Inflammatory macrophage treated with lipopolysaccharide for 4 hours (primary cell): ENCODE measurements at regions not wholly inside any gene's neighbourhood (a gene's known extent, or its start where the extent isn't known, plus 50 kb on each side); places are given as distances from the start of the nearest gene placed in this dataset.

Experiments
- DNase-seq: peaks from one replicate; pipeline ENCODE4 v3.0.0-alpha.2; 2020

DNA sequence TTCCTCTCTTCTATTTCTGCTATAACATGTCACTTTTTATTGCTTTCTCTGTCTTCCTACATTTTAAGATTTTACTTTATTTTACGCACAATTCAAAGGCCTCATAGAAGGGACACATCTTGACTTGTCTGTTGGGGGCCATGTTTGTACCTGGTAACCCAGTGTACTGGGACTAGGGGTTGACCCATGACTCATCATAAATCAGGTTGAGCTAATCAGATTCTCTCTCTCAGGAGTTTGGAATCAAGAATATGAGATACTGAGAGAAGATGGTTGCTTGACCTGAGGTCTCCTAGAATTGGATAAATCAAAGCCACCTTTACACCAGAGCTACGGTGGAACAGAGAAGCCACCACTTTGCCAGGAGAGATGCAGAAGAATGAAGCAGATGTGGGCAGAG is 153.0 kb downstream of the UXS1 start:
- DNase-seq, result no peak

DNA sequence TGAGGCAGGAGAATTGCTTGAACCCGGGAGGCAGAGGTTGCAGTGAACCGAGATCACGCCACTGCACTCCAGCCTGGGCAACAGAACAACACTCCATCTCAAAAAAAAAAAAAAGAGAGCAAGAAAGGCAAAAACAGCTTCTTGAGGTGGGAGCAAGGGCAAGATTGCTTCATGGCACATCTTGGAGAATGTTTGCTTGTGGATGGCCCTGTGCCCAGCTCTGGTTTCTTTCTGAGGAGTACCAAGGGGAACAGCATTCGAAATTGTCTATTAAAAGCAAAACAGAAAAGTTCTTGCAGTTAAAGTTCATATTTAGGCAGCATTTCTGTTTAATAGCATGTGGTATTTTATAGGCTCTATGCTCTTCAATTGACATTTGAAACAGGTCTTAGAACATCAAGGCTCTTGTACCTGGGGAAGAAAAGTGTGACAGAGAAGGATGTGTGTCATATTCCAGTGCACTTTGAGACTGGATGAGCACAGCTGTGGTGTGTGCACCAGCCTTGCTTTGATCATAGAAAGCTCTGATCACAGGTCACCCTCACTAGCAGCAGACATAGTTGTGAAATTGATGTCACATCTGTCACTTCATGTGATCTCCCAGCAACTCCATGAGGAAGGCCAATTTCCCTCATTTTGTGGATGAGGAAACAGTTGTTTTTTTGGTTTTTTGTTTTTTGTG is 154.3 kb downstream of the UXS1 start:
- DNase-seq, result no peak

DNA sequence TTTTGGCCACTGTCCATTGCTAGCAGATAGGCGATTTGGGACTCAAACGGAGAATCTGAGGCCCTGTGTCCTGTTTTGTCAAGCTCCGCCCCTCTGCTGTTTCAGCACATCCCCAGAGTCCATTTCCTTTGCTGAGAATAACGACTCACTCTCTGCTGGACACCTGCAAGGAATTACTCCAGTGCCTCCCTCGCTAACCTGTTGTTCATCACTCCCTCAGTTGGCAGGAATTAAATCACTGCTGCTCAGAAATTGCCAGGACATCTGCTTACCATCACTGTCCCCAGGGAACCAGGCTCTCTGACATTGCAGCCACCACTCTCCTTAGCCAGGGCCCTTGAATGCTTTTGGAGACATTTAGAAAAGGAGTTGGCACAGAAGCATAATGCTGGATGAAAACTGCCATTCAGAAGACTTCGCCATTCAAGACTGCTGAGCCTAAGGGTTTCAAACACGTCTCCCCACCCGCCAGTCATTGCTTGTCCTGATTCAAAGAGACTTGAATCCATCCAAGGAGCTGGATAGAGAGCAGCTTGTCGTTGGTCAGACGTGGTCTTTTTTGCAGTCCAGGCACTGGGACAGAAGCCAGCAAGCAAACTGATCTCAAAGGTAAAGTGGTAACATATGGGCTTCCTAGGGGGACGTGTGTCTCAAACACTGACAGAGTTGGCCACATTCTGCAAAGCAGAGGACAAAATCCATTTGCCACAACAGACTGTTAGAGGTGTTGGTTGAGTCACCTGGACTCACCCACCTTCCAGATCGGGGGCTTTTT is 155.3 kb downstream of the UXS1 start:
- no peak for DNase-seq

DNA sequence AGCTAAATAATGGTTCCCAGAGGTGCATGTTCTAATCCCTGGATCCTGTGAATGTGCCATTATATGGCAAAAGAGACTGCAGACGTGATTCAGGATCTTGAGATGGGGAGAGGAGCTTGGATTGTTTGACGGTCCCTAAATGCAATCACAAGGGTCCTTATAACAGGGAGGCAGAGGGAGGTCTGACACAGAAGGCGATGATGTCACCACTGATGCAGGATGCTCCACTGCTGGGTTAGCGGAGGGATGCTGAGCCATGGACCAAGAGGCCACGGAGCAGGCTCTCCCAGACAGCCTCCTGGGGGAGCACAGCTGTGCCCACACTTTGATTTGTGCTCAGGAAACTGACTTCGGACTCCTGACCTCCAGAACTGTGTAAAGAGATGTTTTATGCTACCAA is 156.2 kb downstream of the UXS1 start:
- DNase-seq, result no peak

DNA sequence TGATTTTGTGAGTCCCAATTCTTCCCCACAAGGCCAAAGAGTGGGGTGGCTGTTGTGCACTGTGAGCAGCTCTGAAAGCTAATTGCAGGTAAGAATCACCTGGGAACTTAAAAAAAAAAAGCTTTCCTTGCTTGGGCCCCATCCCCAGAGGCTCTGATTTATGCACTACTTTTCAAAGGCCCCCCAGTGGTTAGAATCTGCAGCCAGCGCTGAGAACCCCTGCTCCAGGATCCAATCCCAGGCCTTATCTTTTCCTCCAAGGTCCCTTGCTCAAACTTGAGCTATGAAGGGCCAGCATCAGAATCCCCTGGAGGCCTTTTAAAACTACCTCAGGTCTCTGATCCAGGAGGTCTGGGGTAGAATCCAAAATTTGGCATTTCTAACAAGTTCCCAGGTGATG is 156.8 kb downstream of the UXS1 start:
- DNase-seq, result no peak

DNA sequence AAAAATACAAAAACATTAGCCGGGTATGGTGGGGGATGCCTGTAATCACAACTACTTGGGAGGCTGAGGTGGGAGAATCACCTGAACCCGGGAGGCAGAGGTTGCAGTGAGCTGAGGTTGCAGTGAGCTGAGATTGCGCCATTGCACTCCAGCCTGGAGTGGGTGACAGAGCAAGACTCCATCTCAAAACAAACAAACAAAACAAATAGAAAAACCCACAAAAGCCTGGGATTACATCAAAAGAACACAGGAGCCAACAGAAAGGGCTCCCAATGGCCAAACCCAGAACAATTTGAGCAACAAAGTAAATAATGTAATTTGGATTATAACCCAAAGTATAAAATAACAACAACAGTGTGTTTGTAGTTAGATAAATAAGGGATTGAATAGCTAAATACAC is 159.8 kb downstream of the UXS1 start:
- no peak for DNase-seq

DNA sequence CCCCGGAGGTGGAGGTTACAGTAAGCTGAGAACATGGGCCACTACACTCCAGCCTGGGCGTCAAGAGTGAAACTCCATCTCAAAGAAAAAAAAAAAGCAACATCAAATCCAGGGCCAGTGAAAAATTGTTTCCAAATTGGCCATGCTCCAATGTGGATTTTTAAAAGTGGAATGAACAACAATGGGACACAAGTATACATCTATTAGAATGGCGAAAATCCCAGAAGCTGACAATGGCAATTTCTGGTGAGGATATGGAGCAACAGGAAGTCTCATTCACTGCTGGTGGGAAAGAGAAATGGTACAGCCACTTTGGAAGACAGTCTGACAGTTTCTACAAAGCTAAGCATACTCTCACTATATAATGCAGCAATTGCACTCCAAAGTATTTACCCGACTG is 161.4 kb downstream of the UXS1 start:
- no peak for DNase-seq

DNA sequence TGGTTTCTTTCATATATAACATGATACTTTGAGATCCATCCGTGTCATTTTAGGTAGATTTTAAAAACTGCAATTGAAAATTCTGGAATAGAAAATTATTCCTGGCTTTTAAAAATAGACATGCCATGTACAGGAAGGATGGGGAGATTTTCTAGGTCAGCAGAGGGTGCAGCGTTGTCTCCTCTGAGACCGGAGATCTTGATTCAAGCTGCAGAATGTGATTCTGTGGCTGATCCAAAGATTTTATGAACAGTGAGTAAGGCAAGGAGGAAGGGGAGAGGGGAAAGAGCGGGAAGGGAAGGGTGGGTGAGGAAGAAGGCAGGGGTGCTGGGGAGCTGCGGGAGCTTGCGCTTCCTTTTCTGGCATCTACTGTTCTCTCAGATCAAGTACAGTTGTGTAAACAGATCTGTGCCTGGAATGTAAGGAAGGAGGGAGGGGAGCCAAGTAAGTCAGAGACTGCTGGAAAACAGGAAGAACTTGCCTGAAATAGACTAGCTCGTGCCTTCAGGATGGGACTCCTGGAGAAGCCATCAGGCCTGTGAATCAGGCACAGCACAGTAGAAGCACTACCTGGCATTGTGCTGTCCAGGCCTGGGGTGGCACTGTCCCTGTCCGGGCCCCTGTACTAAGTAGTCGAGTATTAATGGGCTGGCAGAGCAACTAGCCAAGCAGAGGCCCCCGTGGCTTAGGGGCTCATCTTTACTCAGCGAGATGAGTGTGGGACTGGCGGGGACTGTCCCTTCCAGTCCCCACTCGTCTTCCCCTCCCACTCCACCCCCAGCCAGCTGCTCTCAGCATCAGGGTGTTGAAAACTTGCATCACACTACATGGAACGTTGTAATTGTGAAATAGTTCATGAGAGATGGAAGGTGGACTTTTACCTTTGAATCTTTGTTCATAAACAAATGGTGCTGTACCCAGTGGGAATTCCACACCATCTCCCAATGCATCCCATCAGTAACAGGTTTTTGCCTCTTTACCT is 163.5 kb downstream of the UXS1 start:
- DNase-seq, result peak; percentile 66

DNA sequence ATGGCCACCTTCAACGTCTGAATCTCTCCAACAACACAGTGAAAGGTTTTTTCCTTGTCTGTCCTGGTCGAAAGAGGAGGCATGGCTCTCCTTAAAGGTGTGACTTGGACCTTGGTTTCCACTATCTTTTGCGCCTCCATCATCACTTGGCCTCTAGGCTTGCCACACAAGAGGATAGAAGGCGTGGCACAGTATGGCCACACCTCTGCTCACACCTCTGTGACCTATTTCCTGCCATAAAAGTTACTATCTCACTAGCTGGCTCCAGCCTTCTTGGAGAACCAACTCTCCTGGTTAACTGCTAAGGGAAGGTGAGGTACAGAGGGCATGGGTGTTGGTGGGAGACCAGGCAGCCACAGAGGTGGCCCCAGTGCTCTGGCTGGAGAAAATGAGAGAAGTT is 165.9 kb downstream of the UXS1 start:
- DNase-seq, result no peak

DNA sequence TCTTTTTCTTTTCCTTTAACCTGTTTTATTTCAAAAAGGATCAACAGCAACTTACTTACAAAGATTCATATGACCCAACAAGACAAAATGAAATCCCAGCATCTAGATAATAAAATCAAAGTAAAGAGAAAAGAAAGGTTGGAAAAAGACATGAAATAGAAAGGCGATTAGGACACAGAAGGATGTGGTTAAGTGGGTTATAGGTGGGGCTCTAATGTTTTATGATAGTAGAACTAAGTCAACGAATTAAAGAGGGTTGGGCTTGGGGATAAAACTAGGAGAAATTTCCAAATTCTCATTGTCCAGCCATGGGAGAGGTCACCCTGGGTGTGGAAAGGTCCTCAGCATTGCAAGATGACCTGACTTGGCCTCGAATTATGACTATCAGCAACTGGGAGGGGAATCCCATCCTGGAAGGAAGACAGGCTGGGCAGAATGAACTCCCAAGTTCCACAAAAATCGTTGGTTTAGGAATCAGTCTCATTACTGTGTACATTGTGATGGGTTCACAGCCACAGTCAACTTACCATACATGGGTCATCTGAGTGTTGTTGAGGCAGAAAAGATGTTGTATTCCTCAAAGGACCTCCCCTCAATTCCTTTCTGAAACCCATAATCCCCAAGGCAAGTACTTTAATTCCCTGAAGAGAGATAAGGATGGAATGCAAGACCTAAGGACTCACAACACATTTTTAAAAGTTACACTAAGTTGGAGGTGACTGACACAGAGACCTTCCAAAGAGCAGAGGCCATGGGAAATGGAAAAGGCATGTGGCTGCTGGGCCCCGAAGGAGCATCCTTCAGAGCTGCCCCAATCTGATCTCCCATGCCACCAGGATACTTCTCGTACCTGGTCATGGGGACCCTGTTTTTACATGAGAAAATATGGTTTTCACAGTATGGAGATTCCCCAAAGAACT is 167.6 kb downstream of the UXS1 start:
- DNase-seq, result no peak

DNA sequence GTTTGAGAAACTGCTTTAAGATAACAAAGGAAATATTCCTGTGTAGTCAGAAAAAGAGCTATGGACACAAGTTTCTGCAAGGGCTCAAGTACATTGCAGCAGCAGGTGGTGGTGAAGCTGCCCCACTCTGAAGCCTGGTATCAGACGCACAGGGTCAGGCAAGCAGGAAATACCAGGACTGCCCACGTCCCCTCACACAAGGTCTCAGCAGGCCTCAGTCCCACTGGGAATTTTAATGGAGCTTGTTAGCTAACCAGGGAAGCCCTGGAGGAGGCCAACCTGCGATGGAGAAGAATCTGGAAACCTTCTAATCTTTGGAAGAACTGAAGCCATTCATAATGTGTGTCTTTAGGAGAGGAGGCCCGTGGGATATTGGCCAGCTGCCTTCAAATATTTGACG is 168.3 kb downstream of the UXS1 start:
- DNase-seq, result no peak

DNA sequence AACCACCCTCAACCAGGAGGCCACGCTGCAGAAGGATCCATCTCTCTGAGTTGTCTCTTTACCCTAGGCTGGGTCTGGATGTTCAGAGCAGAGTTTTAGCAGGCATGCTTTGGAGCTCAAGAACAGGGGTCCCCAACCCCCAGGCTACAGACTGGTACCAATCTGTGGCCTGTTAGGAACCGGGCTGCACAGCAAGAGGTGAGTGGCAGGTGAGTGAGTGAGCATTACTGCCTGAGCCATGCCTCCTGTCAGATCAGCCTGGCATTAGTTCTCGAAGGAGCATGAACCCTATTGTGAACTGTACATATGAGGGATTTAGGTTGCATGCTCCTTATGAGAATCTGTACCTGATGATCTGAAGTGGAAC is 172.5 kb downstream of the UXS1 start:
- DNase-seq, result no peak

DNA sequence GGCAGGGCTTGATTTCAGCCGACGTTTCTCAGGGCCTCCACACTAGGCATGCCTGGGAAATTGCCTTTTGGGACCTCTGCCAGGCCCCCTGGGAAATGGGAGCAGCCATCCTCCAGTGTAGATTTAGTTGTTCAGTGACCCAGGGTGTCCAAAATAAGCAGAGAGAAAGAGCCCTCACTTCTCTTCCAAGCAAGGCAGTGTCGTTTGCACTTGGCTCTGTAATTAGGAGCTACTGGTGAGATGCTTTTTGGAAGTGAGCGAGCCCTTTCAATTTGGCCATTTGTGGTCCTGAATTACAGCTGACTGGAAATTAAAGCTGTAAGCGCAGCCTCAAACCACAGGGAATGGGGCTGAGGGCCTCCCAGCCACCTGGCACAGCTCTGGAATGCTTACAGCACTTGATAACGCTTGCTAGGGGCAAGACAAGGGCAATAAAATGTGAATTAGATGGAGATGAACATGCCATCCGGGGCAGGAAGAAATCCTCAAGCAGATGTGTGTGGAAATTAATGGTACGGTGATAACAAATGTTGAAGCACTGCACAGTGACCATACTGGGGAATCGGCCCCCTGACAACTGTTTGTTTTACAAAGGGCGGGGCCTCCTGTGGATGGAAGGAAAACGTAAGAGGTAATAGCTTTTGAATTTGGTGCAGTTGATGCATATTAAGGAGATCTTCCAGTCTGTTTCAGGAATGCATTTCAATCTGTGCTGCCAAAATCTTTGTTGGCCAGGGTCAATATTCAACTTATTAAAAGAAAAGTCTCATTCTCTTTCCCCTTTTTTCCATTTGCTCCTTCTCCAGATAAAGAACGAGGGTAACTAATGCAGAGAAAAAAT is 173.1 kb downstream of the UXS1 start:
- no peak for DNase-seq

DNA sequence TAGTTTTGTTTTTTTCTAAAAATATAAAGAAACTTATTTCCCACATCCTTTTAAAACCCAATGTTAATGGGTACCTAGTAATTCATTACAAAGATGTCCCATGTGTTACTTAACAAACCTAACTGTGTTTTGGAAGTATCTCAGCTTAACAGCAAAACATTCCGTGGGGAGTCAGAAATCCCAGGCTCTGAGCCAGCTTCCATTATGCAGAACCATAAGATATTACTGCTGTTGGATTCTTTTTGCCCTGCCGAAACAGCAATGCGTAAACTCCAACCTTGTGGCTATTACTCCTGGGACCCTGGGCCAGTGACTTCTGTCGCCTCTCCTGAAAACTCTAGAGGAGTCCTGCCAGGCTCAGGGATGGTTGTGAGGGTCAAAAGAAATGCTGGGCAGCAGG is 174.1 kb downstream of the UXS1 start:
- DNase-seq, result no peak

DNA sequence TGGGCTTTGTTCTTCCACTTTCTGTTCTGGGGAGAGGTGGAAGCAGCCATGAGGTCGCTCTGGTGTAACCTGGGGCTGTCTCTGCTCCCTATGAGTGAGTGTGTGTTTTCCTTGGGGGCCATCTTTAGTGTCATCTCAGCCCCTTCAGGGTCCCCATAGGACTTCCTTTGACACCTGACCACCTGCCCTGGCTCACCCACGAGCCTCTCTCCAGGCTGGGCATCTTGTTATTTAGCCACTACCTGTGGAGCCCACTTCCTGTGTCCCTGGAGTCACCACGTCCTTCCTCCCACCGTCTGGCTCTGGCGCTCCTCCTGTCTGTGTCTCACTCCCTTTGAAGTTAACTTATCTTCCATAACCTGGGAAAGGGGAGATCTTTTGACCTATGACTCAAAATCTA is 176.0 kb downstream of the UXS1 start:
- no peak for DNase-seq

DNA sequence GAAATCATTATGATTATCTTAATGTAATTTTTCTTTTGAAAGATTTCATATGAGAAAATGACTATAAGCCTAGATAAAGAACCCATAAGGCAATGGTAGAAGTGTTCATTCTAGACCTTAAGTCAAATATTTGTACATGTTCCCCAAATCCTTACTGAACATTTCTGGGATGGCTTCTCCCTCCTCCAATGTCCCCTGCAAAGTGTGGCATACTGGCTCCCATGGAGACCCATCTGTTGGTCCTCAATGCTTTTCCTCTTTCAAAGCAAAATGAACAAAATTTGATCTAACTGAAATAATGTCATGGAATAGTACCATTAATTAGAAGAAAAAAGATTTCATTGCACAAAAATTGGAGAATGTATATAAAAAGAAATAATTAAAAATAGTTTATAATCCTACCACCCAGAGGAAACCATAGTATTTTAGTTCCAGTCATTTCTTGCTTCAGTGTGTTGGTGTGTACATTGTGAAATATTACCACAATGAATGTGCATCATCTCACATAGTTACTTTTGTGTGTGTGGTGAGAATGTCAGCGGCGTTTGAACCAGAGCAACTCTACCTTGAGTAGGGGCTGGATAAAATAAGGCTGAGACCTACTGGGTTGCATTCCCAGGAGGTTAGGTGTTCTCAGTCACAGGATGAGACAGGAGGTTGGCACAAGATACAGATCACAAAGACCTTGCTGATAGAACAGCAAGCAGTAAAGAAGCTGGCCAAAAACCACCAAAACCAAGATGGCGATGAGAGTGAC is 181.3 kb downstream of the UXS1 start:
- DNase-seq, result no peak

DNA sequence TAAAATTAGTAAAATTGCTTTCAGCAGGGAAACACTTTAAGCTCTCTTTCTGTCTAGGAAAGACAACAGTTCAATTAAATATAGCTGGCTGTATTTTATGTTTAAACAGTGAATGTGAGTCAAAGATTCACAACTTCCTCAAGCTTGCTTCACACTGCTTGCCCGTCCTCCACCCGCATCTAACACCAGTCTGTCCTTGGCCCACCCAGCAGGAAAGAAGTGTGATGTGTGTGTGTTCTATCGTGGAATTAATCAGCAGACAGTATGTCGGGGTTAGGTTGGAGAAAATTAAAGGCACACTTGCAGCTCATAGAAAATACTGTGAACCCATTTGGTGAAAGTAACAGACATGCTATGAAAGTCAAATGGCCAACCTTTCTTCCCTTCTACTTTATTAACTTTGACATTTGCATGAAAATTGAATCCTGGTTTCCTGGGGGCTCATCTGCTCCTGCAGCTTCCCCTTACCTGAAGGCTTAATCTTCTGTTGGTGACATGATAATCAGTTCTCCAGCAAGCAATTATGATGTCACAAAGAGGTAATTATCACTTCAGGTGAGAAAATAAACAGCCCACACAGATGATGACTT is 182.0 kb downstream of the UXS1 start:
- no peak for DNase-seq

DNA sequence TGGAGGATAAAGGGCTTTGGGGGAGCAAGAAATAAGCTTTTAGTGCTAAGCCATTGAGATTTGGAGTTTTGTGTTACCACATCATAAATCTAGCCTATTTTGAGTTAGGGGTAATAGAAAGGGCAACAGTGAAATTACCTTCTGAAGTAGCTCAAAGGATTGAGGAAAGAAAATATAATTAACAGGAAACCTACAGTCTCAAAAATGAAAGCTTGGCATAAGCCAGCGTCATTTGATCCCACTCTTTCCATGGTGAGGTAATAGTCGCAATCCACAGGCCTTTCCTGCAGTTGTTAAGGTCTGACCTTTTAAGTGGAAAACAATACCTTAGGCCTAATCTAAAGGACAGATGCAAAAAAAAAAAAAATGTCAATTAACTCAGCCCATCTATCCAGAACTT is 182.7 kb downstream of the UXS1 start:
- no peak for DNase-seq

DNA sequence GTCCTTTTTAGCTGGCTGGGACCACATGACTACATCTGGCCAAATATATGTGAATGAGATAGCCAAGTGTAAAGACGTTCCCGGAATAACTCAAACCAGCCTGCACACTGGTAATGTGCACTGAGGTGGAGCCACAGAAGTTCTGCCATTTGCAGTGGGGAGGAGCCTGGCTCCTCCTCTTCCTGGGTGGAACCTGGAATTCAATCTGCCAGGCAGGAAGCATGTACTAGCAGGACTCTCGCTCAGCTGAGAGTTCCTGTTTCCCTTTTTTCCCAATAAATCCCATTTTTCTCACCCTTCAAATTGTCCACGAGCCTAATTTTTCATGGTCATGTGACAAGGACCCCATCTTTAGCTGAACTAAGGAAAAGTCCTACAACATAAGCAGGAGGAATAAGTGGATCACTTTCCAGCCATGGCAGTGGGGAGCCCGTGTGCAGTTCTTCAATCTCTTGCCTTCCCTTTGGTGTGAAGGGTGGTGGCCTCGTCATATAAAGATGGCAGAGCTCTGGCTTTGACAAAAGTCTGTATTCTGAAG is 183.2 kb downstream of the UXS1 start:
- no peak for DNase-seq

DNA sequence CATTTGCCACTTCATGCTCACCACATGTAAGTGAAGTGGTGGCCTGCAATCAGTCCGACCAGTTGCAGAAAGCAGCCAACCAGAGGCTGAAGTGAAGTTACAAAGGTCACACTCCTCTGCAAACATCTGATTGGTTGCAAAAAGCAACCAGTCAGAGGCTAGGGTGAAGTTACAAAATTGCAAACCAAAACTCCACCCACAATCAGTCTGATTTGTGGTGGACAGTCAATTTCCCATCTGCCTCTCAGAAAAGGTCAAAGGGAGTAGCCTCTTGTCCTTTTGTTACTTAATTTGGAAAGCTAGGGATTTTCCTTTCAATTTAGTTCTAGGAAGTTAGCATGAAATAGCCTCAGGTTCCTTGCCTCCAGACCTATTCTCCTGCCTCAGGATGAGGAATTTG is 185.0 kb downstream of the UXS1 start:
- DNase-seq, result no peak
